Myocyte (in vitro differentiated cells): ENCODE measurements at regions not wholly inside any gene's neighbourhood (a gene's known extent, or its start where the extent isn't known, plus 50 kb on each side); places are given as distances from the start of the nearest gene placed in this dataset.

ENCODE experiments used
- DNase-seq: peaks from one replicate; pipeline ENCODE4 v3.0.0-alpha.2; 2012; ENCODE audit warnings: low read depth

DNA sequence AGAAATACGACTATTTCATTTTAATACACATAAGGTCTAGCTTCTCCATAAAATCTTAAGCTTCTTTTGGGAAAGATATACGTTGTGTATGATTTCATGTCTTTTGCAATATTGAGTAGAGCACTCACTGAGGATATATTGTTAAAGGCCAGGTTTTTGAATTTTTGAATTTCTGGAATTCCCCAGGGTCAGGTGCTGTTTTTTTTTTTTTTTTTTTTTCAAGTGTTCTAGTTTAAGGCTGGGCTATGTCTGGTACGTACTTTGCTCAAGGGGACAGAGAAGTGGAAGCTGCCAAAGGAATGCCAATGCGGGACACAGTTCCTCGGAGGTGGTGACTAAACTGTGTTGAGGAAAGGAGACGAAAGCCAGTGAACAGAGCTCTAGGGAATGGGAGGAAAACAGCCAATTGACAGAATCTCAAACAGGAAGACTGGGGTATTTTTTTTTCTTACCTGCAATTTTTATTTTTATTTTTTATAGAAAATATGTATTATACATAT is 510.5 kb upstream of the CBLB start:
- DNase-seq = no peak

DNA sequence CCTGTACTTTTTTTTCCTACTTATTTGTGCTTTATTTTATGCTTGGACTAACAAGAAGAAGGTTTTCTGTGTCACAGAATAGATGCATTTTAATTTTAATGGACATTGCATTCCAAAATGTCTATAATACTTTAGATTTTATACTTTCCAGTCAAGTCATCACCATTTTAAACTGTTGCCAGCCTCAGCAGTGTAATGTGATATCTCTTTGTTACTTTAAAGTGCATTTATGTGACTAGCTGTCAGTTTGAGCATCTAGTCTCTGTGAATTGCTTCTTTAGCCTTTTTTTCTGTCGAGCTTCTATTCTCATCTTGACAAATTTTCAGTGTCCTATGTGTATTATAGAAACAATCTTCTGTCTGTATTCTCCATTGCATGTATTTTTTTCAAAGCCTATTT is 511.4 kb upstream of the CBLB start:
- DNase-seq = no peak

DNA sequence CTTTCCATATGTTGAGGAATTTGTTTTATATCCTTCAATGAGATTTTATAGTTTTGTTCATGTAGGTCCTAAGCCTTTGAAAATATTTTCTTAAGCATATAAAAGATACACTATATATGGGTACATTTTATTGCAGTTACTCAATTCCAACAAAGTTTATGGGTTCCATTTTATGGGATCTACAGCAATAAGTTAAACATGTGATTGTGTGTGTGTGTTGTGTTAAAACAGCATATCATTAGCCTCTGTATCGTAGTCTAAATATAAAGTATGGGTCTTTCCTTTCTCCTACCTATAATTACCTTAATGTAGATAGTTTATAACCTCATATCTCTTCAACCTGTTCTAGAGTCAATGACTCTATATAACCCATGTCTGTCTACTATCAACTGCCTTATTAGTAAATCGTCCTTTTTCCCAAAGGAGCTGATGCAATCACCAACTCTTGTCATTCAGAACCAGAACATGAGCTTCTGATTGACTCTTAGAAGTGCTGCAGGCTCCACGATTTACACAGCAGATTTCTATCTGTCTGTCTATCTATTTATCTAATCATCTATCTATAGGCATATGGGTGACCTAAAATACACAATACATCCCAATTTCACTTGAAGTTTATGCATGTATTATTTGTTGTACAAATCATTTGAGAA is 512.6 kb upstream of the CBLB start:
- DNase-seq = no peak

DNA sequence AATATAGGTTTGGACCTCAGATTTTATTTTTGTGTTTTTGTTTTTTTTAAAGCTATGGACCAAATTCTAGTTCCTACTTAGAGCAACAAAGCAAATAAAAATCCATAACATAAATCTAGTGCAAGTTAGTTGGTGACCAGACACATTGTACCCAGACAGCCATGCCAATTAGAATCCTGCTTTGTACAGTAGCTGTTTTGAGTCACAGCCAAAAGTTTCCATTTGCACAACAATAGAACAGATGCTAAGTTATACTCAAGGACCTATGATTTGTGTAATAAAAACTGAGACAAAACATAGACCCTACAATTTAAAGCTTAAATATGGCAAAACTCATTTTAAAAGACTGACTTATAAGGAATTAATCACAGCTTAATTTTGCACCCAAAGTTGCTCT is 513.1 kb upstream of the CBLB start:
- no peak for DNase-seq

DNA sequence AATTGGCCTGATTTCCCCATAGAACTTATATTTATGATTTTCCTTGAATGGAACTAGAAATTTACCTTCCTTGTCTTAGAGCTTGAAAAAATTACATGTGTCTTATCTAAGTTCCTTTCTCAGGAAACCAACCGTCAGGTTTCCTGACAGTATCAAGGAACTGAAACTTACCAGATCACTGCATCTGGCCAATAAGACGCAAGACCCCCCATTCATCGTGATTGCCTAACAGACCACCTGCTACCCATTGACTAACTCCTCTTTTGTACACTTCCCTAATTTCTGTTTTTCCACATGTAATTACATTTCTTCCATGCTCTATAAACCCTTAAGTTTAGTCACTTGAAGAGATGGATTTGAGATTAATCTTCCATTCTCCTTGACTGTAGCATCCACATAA is 517.2 kb upstream of the CBLB start:
- DNase-seq = no peak

DNA sequence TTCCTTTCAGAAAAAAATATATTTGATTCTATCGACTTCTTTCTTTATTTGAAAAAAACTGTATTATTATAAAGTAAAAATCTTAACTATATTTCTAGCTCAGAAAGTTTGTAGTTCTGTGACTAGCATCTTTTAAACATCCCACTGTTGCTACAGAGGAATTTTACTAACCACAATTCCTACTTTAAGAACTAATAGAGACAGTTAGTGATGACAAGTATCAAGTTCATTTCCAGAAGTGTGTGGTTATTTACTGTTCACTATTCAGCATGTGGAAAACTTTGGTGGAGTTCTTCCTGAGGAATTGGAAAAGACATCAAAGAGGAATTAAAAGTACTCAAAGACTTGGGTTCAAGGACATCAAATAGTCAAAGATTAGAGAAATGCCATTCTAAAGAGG is 524.1 kb upstream of the CBLB start:
- peak; percentile 44 for DNase-seq

DNA sequence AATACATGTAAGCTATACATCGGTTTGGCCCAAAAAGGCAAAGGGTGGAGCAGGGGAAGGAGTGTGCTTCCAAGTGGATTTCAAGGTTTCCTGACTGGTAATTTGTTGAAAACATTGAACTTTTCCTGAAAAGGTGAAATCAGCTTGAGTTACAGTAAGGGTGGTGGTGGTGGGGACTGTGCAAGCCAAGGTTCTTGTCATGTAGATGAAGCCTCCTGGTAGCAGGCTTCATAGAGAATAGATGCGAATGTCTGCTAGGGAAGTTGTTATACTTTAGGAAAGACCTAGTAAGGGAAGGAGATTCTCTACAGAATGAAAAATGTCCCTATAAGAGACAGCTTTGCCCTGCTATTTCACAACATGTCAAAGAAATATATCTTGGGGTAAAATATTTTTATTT is 528.2 kb upstream of the CBLB start:
- DNase-seq = no peak

DNA sequence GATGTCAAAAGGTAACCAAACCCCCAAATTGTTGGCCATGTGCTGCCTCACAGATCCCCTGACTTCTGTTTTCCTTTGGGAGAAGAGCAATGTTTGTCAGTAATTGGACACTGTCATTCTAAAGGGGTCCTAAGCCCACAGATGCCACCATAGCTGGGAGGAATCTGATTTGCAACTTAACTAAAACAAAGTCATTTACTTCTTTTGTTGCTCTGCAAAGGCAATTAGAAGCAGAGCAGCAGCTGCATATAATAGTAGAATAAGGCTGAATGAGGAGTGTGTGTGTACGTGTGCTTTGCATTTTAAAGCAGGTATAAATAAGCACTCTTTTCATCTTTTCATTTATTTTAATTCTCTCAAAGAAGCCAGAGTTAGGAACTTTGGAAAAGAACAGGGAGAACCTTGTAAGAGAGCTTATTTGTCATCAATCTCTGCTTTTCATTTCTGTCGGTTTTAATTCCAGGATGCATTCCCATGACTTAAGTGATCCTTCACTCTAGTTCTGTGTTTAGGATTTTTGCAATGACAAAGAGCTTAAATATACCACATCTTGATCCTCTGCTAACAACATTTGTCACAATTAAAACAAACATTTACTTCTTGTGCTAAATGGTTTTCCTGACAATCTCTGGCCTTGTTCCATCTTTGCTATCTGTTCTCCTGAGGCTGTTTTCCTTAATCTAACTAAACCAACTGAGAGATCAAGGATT is 530.2 kb upstream of the CBLB start:
- DNase-seq = no peak

DNA sequence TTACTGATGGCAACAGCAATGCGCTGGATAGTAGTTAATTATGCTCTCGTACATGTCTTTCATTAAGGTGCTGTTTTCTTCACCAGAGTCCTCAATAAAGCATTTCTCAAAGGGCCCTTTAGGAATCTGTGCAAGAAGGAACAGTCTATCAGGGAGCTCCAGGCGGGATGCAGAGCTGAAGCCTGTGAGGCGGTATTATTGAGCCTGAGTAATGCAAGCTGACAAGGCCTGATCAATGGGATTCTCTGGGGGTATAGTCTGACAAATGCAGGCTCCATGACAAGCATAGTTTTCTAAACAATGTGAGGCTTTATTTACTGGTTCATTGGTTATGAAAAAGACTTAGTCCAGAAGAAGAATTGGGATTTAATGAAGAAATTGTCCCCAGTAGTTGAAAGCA is 530.9 kb upstream of the CBLB start:
- DNase-seq = no peak

DNA sequence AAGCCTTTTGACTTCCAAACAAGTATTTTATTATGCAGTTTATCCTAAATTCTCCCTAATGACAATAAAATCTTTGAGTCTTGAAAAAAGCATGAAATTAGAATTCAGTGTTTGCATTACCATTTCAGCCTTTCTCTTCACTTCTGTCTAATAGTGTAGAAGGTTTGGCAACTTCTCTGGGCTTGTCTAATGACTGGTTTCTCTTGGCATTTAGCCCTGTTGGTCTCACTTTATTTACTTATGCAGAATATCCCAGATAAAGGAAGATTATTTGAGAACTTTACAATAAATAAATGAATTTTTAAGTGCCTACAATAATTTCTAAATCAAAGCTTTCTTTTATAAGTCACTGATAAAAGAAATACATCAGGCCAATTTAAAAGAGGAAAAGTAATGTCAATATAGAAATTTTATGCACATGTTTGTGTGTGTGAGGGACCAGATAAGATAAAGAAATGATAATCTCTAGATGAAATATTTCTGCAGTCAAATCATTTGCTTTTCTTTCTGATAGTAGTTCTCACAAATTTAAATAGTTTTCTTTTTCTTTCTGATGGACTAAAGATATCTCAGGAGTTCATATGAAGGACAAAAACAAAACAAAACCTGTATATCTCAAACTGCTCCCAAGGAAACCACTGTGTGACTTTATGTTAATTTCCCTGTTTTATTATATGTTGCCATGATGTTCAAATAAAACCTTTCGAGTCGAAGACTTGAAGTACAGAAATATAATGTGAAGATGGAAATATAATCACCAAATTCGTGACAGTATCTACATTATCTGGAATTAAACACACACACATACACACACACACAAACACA is 533.1 kb upstream of the CBLB start:
- no peak for DNase-seq

DNA sequence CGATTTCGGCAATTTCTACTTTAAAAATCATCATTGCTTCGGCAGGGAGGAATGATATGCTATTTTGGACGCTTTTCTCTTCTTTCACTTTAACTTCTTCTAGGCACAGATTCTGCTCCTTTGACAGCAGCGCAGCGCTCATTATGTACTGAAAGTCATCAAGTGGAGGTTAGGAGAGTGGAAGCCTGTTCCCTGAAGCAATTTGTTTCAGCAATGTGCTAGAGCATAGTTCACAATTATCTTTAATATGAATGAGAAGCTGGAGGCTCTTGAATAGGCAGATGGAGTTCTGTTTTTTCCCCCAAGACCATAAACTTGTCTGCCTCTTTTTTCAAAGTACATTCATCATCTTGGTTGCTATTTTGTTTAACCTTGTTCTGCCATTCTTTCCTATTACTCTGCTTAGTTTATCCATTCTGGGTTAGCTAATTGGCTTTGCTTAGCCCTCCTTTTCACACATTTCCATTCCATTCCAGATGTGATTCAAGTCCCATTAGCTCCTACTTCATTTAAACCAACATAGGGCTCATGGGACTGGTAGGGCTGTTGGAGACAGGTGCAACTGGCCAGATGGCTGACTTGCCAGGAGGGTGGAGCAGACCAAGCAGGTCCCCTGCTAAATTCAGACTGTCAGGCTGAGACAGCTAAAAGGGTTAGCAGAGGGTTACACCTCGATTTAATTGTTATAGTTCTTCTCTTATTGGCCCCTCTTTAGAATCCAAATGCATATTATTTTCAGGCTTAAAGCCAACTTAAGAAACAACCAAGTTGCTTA is 534.7 kb upstream of the CBLB start:
- peak; percentile 68 for DNase-seq

DNA sequence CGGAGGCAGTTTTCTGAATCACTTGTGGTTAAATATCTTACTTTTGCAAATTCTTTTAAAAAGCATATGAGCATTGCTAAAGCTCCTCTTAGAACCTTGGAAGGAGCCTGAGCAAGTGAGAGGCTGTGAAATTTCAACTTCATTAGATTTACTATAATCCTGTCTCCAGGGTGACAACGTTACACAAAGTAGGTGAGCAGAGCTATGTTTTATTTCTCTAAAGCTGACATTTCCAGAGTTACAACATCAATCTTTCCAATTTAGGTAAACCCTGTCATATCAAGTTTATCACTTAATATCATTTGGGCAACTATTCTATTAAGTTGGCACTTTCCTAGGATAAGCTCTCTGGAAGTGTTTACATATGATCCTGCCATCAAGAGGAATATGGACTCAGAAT is 544.9 kb upstream of the CBLB start:
- DNase-seq = no peak

DNA sequence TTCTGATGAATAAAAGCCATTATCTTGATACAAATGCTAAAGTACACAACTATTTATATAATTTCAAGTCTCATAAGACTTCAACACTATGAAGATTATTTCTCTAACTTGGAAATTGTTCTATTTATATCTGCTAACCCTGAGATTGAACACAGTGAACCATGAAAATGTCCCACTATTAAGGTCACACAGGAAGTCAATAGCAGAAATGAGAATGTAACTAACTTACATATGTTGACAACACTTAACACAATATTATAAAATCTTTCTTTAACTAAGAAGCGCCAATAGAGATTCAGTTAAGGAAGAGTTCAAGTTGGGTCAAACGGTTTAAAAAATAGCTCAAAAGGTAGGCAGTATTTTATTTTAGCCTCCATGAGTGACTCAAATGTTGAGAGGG is 551.8 kb upstream of the CBLB start:
- no peak for DNase-seq

DNA sequence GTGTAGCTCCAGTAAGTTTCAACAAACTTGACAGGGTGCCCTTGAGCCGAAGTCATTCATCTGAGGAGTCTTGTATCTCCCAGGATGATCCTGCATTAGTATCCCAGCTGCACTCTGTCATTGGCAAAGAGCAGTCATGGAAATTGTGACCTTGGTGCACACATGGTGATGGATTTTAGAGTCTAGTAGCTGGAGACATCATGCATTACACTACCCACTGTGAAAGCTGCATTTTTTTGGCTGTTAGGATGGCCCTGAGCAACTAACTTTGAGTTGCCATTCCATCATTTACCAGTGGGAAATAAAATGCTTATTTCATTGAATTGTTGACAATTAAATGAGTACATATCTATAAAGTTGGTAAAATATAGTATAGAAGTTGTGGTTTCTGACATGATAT is 552.6 kb upstream of the CBLB start:
- DNase-seq = no peak

DNA sequence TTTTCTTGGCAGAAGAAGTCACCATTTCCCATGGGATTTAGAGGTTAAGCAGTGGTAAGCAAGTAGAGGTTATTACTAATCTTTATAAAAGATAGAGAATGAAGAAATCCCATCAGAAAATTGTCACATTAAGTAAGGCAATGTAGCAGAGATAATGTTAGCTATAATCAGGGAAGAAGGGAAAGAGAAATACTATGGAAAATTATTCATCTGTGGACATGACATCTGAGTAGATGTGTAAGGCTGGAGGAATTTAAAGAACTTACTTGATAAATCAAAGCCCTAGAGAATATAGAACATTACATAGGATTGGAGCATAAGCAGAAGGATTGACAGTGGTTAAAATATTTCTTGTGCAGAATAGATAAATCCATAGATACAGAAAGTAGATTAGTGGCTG is 553.1 kb upstream of the CBLB start:
- no peak for DNase-seq

DNA sequence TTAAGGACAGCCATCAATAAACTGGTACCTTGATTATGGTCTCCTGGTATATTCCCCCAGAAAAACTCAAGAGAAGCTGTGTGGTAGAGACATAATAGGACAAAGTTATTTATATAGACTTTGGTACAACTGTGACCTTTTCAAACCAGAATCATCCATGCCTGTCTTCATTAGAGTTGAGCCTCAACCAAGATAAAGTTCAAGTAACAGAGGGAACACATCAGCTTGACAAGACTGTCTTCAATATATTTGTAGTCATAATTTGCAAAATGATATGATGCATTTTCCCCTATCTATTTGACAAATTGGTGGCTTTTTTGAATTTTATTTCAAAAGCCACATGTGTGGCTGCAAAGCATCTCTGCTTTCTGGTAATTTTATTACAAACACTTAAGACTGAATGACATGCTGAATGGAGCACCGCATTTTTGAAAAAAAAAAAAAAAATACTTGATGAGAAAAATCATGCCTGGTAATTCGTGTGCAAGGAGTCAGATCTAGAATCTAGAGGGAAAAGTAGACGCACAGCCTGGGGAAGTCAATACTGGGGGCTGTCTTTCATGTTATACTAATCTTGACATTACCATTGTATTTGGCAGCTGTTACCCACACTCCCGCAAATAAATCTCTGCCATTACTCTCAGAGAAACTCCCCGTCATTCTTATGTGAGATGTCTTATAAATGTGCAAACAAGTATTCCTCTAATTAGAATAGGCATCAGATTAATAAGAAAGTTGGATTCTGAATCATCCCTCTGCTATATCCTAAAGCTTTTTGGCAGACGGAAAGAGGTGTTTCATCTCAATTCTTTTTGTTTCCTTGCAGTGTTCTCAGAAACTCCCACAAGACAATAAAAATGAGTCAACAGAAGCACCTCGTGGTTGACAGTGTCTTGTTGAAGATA is 554.8 kb upstream of the CBLB start:
- DNase-seq = no peak

DNA sequence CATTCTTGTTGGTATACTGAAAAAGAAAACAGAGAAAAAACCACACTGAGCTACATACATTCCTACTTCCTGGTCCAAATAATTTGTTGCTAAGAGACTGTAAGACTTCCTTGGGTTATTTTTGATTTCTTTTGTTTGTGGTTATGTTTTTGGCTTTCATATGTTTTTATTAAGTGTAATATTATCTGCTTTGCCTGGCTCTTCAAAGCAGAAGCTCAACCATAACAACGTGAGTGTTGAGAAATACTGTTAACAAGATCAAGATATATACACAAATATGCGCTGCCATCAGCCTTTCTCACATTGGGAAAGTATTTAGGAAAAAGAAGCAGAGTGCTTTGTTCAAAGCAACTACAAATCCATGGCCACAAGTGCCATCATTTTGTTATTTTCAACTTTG is 556.2 kb upstream of the CBLB start:
- DNase-seq = peak; percentile 66

DNA sequence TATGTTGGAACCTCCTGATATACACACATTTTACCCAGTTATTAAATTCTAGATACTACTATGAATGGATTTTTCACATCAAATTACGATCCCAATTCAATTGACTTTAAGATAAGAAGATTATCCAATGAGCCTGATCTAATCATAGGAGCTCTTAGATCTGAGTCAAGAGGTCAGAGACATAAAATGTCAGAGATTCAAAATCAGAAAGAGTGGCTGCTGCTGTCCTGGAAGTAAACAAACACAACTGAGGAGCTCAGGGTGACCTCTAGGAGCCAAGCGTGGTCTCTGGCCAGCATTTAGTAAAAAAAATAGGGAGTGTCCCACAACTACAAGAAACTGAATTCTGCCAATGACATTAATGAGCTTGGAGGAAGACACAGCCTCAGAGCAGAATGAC is 557.1 kb upstream of the CBLB start:
- DNase-seq = no peak

DNA sequence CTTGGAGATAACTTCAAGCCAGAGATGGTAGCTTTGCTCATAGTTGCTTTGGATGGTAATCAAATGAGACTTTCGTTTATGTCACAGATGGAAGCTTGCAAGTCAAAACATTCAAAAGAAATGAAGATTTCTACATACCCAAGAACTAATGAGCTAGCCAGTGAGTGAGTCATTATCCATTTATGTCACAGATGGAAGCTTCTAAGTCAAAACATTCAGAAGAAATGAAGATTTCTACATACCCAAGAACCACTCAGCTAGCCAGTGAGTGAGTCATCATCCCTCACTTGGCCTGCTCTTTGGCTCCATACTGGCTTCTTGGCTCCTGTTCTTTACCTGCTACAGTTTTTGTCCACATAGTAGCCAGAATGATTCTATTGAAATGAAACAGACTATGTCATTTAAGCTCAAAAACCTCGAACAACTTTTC is 559.8 kb upstream of the CBLB start:
- DNase-seq = peak; percentile 70

DNA sequence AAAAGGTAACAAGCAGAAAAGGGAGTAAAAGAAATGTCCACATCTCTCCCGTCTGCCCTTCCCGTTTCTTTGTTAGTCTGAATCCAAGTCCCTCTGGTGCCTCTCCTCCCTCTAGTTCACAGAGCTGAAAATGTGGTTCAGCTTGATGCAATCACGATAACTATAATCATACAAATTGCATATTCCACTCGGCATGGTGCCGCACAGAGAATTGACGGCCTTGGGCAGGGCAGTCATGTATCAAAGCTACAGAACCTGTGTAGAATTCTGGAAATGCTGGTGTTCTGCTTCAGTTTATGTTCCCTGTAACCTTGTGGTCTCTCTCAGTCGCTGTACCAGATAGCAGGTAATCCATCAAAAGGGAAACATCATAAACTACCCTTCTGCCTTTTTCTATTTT is 562.9 kb upstream of the CBLB start:
- DNase-seq = no peak
